RWPE2 (cell line): ENCODE measurements at regions not wholly inside any gene's neighbourhood (a gene's known extent, or its start where the extent isn't known, plus 50 kb on each side); places are given as distances from the start of the nearest gene placed in this dataset.
A peak's percentile ranks its signal among the peaks of the same experiment; 100 is the strongest.

Experiments
- ATAC-seq: fragments of 200-7000 bp; cut with Tn5 transposase; 3 replicates; pipeline ENCODE4 v1.9.1; 2021; ENCODE audit warnings: low read depth
- DNase-seq: peaks from one replicate; pipeline ENCODE4 v3.0.0-alpha.2; 2020; ENCODE audit warnings: low spot score
- H3K27ac ChIP-seq: fragments of 450-650 bp; 2 replicates; pipeline ENCODE4 v1.5.1; 2017; ENCODE audit warnings: mild to moderate bottlenecking; ENCODE audit not compliant: poor library complexity, severe bottlenecking
- H3K27me3 ChIP-seq: fragments of 250-450 bp; sonication (Bioruptor Pico); 2 replicates; pipeline ENCODE4 v1.5.1; 2021; ENCODE audit warnings: mild to moderate bottlenecking, moderate library complexity; ENCODE audit not compliant: insufficient read depth, poor library complexity, severe bottlenecking
- H3K36me3 ChIP-seq: fragments of 250-450 bp; sonication (Bioruptor Pico); 2 replicates; pipeline ENCODE4 v1.5.1; 2020; ENCODE audit warnings: low read depth, mild to moderate bottlenecking, moderate library complexity
- H3K4me1 ChIP-seq: fragments of 250-450 bp; sonication (Bioruptor Pico); 2 replicates; pipeline ENCODE4 v1.5.1; 2021; ENCODE audit warnings: mild to moderate bottlenecking, moderate library complexity; ENCODE audit not compliant: insufficient read depth, poor library complexity, severe bottlenecking
- H3K4me3 ChIP-seq: fragments of 250-450 bp; sonication (Bioruptor Pico); 2 replicates; pipeline ENCODE4 v1.5.1; 2021; ENCODE audit warnings: mild to moderate bottlenecking, moderate library complexity; ENCODE audit not compliant: severe bottlenecking
- H3K9me3 ChIP-seq: fragments of 250-450 bp; sonication (Bioruptor Pico); 2 replicates; pipeline ENCODE4 v1.5.1; 2021; ENCODE audit warnings: mild to moderate bottlenecking, moderate library complexity; ENCODE audit not compliant: severe bottlenecking
- CTCF ChIP-seq: fragments of 450-650 bp; IDR thresholded peaks from one replicate; pipeline ENCODE4 v1.5.1; 2017; ENCODE audit warnings: mild to moderate bottlenecking, moderate library complexity; ENCODE audit not compliant: poor library complexity, severe bottlenecking

GRCh38 chr20:43323592-43323991 lies 133.9 kb upstream of the PTPRT start:
- no peak for DNase-seq
- Histone ChIP-seq H3K9me3 (no peaks in the 10 kb centered on the region), H3K27me3 (peaks cover 24% of the 10 kb centered on the region), H3K4me1 (no peaks in the 10 kb centered on the region), H3K4me3 (no peak overlapping the region), H3K36me3 (no peaks in the 10 kb centered on the region), H3K27ac (no peak overlapping the region)
- ATAC-seq = 0 out of 3 replicates have a peak, but pooled peaks have one; percentile 20
- TF ChIP-seq CTCF = no peak

- no peak for TF ChIP-seq CTCF
- ATAC-seq (no peak), DNase-seq (no peak)
Observed at GRCh38 chr20:43322851-43323250, 133.1 kb upstream of the PTPRT start.

GRCh38 chr20:43320536-43320935 lies 130.8 kb upstream of the PTPRT start:
- no peak for ATAC-seq
- H3K27me3 ChIP-seq = peaks cover 24% of the 10 kb centered on the region
- H3K27ac ChIP-seq = no peak overlapping the region
- no peak for TF ChIP-seq CTCF
- H3K4me1 ChIP-seq = no peaks in the 10 kb centered on the region
- no peak for DNase-seq
- no peaks in the 10 kb centered on the region for H3K36me3 ChIP-seq
- no peak overlapping the region for H3K4me3 ChIP-seq
- H3K9me3 ChIP-seq = no peaks in the 10 kb centered on the region

More at GRCh38 chr20:43322851-43323250, 133.1 kb upstream of the PTPRT start:
- Histone ChIP-seq H3K4me3 (no peak overlapping the region), H3K36me3 (no peaks in the 10 kb centered on the region), H3K4me1 (no peaks in the 10 kb centered on the region), H3K27me3 (peaks cover 24% of the 10 kb centered on the region), H3K9me3 (no peaks in the 10 kb centered on the region), H3K27ac (no peak overlapping the region)

GRCh38 chr20:43318755-43319297 lies 129.1 kb upstream of the PTPRT start:
- ATAC-seq = no peak
- Histone ChIP-seq H3K4me3 (no peak overlapping the region), H3K27me3 (peaks cover 20% of the 10 kb centered on the region), H3K36me3 (no peaks in the 10 kb centered on the region), H3K9me3 (no peaks in the 10 kb centered on the region), H3K4me1 (no peaks in the 10 kb centered on the region), H3K27ac (no peak overlapping the region)
- no peak for DNase-seq
- TF ChIP-seq CTCF = no peak

- peak; percentile 56 for DNase-seq
- Histone ChIP-seq H3K9me3 (no peaks in the 10 kb centered on the region), H3K27ac (no peak overlapping the region), H3K4me1 (no peaks in the 10 kb centered on the region), H3K36me3 (no peaks in the 10 kb centered on the region), H3K27me3 (peaks cover 7% of the 10 kb centered on the region), H3K4me3 (no peak overlapping the region)
- ATAC-seq = no peak
- TF ChIP-seq CTCF = no peak
Observed at GRCh38 chr20:43316271-43316670, 126.6 kb upstream of the PTPRT start.
